Uterus (tissue), 3 donors: ENCODE measurements at regions not wholly inside any gene's neighbourhood (a gene's known extent, or its start where the extent isn't known, plus 50 kb on each side); places are given as distances from the start of the nearest gene placed in this dataset.

ENCODE experiments used
- DNase-seq, 2 donors: peaks; one replicate each; pipeline ENCODE4 v3.0.0-alpha.2; 2019 to 2020
- H3K27ac ChIP-seq, 2 donors: fragments of 200-600 bp; sonication (generic); 1 replicate in 1 of 2; 2 replicates in 1 of 2; pipeline ENCODE4 v1.5.1; 2016 to 2018
- H3K27me3 ChIP-seq, 2 donors: fragments of 200-600 bp; sonication (generic); one replicate each; pipeline ENCODE4 v1.5.1; 2018 to 2019; ENCODE audit warnings: control low read depth in 1 of 2
- H3K36me3 ChIP-seq, 2 donors: fragments of 200-600 bp; sonication (generic); one replicate each; pipeline ENCODE4 v1.5.1; 2019; ENCODE audit warnings: control low read depth in 1 of 2
- H3K4me1 ChIP-seq, 2 donors: fragments of 200-600 bp; sonication (generic); one replicate each; pipeline ENCODE4 v1.5.1; 2018 to 2019; ENCODE audit warnings: control low read depth in 1 of 2
- H3K4me3 ChIP-seq, 2 donors: fragments of 200-600 bp; sonication (generic); 1 replicate in 1 of 2; 2 replicates in 1 of 2; pipeline ENCODE4 v1.5.1; 2018 to 2019; ENCODE audit warnings: mild to moderate bottlenecking in 1 of 2
- H3K9me3 ChIP-seq, 2 donors: fragments of 200-600 bp; sonication (generic); one replicate each; pipeline ENCODE4 v1.5.1; 2019; ENCODE audit warnings: control low read depth in 1 of 2
- CTCF ChIP-seq, 4 experiments: fragments of 200-600 bp in 2 of 4; fragments of 450-650 bp in 2 of 4; sonication (generic) in 2 of 4; IDR thresholded peaks; one replicate each; pipeline ENCODE4 v1.5.1; 2016 to 2019; ENCODE audit warnings: antibody characterized with exemption in 4 of 4, mild to moderate bottlenecking in 2 of 4, moderate library complexity in 1 of 4
- POLR2A ChIP-seq, 2 donors: fragments of 450-650 bp; IDR thresholded peaks; one replicate each; pipeline ENCODE4 v1.6.1; 2016; ENCODE audit warnings: antibody characterized with exemption in 2 of 2, mild to moderate bottlenecking in 1 of 2, moderate library complexity in 1 of 2
- intact Hi-C: fragments of 100-400 bp; cut with DNase I; formaldehyde crosslinking; loops from one replicate; pipeline ENCODE4 v1.15.1; 2023; ENCODE audit warnings: low total_unique reads
- donor health status: DM: yes; HTN: yes; CAD: no.

- no peaks in the 10 kb centered on the region for H3K4me1 ChIP-seq
- intact Hi-C loops: no loop called here
These were observed 586.3 kb upstream of the SALL3 start for GRCh38 chr18:78393086-78393862.

GRCh38 chr18:78396077-78396476 lies 583.5 kb upstream of the SALL3 start:
- TF ChIP-seq CTCF (IDR thresholded peaks at IDR 0.05) (no peak), POLR2A (IDR thresholded peaks at IDR 0.05) (no peak)
- H3K9me3 ChIP-seq: no peaks in the 10 kb centered on the region
- H3K4me1 ChIP-seq: no peaks in the 10 kb centered on the region
- intact Hi-C loops: no loop called here
- no peak overlapping the region for H3K27ac ChIP-seq
- no peak overlapping the region for H3K4me3 ChIP-seq
- no peak for DNase-seq
- H3K27me3 ChIP-seq: no peaks in the 10 kb centered on the region
- no peaks in the 10 kb centered on the region for H3K36me3 ChIP-seq

More at GRCh38 chr18:78393086-78393862, 586.3 kb upstream of the SALL3 start:
- Histone ChIP-seq H3K27ac (no peak overlapping the region), H3K9me3 (no peaks in the 10 kb centered on the region), H3K4me3 (no peak overlapping the region), H3K27me3 (no peaks in the 10 kb centered on the region), H3K36me3 (no peaks in the 10 kb centered on the region)
- no peak for TF ChIP-seq CTCF (IDR thresholded peaks at IDR 0.05)
- no peak for TF ChIP-seq POLR2A (IDR thresholded peaks at IDR 0.05)
- no peak for DNase-seq

- H3K36me3 ChIP-seq: no peaks in the 10 kb centered on the region
- no peak overlapping the region for H3K4me3 ChIP-seq
- H3K27me3 ChIP-seq: no peaks in the 10 kb centered on the region
- TF ChIP-seq CTCF (IDR thresholded peaks at IDR 0.05) (no peak), POLR2A (IDR thresholded peaks at IDR 0.05) (no peak)
- intact Hi-C loops: no loop called here
- H3K9me3 ChIP-seq: no peaks in the 10 kb centered on the region
- H3K4me1 ChIP-seq: no peaks in the 10 kb centered on the region
- no peak overlapping the region for H3K27ac ChIP-seq
- no peak for DNase-seq
These were observed 582.9 kb upstream of the SALL3 start for GRCh38 chr18:78396756-78397155.

- no peaks in the 10 kb centered on the region for H3K4me1 ChIP-seq
- H3K9me3 ChIP-seq: no peaks in the 10 kb centered on the region
- no peaks in the 10 kb centered on the region for H3K36me3 ChIP-seq
- H3K27ac ChIP-seq: no peak overlapping the region
- H3K4me3 ChIP-seq: no peak overlapping the region
- no peak for DNase-seq
- TF ChIP-seq POLR2A (IDR thresholded peaks at IDR 0.05): no peak
- no peak for TF ChIP-seq CTCF (IDR thresholded peaks at IDR 0.05)
- intact Hi-C loops: no loop called here
- H3K27me3 ChIP-seq: no peaks in the 10 kb centered on the region
These were observed 579.6 kb upstream of the SALL3 start for GRCh38 chr18:78399992-78400503.

- H3K27me3 ChIP-seq: no peaks in the 10 kb centered on the region
- TF ChIP-seq POLR2A (IDR thresholded peaks at IDR 0.05) (no peak), CTCF (IDR thresholded peaks at IDR 0.05) (no peak)
- H3K36me3 ChIP-seq: no peaks in the 10 kb centered on the region
- H3K27ac ChIP-seq: no peak overlapping the region
- DNase-seq: no peak
- intact Hi-C loops: no loop called here
- no peaks in the 10 kb centered on the region for H3K9me3 ChIP-seq
- no peak overlapping the region for H3K4me3 ChIP-seq
- no peaks in the 10 kb centered on the region for H3K4me1 ChIP-seq
These were observed 577.2 kb upstream of the SALL3 start for GRCh38 chr18:78402440-78402839.
